ENCODE measurements at regions not wholly inside any gene's neighbourhood (a gene's known extent, or its start where the extent isn't known, plus 50 kb on each side); places are given as distances from the start of the nearest gene placed in this dataset.

GRCh38 chr3:141430316-141430715, 56.5 kb upstream of the RASA2 start:
- peaks cover 59% of the 10 kb centered on the region for H3K4me1 ChIP-seq
- H3K4me3 ChIP-seq (ENCODE audit: low read depth, low read length), result no peak overlapping the region
- H2AFZ ChIP-seq, result no peak overlapping the region
- H3K4me2 ChIP-seq (ENCODE audit: low read length), result no peak overlapping the region
- no peaks in the 10 kb centered on the region for H3K27me3 ChIP-seq (ENCODE audit: control insufficient read depth, insufficient read depth, low read length)
- H3K79me2 ChIP-seq, result peaks cover 40% of the 10 kb centered on the region
- no peak overlapping the region for H3K9ac ChIP-seq
- peak overlapping the region; percentile 93 for H3K27ac ChIP-seq
- no peaks in the 10 kb centered on the region for H3K9me3 ChIP-seq (ENCODE audit: control insufficient read depth, low read length)
- H3K36me3 ChIP-seq (ENCODE audit: control insufficient read depth, insufficient read depth, low read length), result no peaks in the 10 kb centered on the region
- no peak for TF ChIP-seq CTCF (IDR thresholded peaks at IDR 0.05)

- Histone ChIP-seq H3K4me1 (peaks cover 51% of the 10 kb centered on the region), H2AFZ (peak overlapping the region; percentile 42)
Observed at GRCh38 chr3:141431411-141432378, 55.1 kb upstream of the RASA2 start.

GRCh38 chr3:141432904-141433303, 53.9 kb upstream of the RASA2 start:
- Histone ChIP-seq H3K4me3 (ENCODE audit: low read depth, low read length) (no peak overlapping the region), H2AFZ (no peak overlapping the region), H3K36me3 (ENCODE audit: control insufficient read depth, insufficient read depth, low read length) (no peaks in the 10 kb centered on the region), H3K4me2 (ENCODE audit: low read length) (peak overlapping the region; percentile 9), H3K27ac (peak overlapping the region; percentile 93), H3K4me1 (peaks cover 45% of the 10 kb centered on the region), H3K9me3 (ENCODE audit: control insufficient read depth, low read length) (no peaks in the 10 kb centered on the region), H3K27me3 (ENCODE audit: control insufficient read depth, insufficient read depth, low read length) (no peaks in the 10 kb centered on the region), H3K9ac (no peak overlapping the region), H3K79me2 (peaks cover 38% of the 10 kb centered on the region)
- no peak for TF ChIP-seq CTCF (IDR thresholded peaks at IDR 0.05)

More at GRCh38 chr3:141431411-141432378, 55.1 kb upstream of the RASA2 start:
- Histone ChIP-seq H3K79me2 (peaks cover 47% of the 10 kb centered on the region), H3K27me3 (ENCODE audit: control insufficient read depth, insufficient read depth, low read length) (no peaks in the 10 kb centered on the region), H3K9me3 (ENCODE audit: control insufficient read depth, low read length) (no peaks in the 10 kb centered on the region), H3K36me3 (ENCODE audit: control insufficient read depth, insufficient read depth, low read length) (no peaks in the 10 kb centered on the region), H3K27ac (peak overlapping the region; percentile 93), H3K9ac (no peak overlapping the region), H3K4me2 (ENCODE audit: low read length) (peak overlapping the region; percentile 62), H3K4me3 (ENCODE audit: low read depth, low read length) (peak overlapping the region; percentile 35)
- no peak for TF ChIP-seq CTCF (IDR thresholded peaks at IDR 0.05)

- Histone ChIP-seq H3K79me2 (peaks cover 26% of the 10 kb centered on the region), H3K9ac (no peak overlapping the region), H3K4me1 (peaks cover 45% of the 10 kb centered on the region), H3K9me3 (ENCODE audit: control insufficient read depth, low read length) (no peaks in the 10 kb centered on the region), H3K4me3 (ENCODE audit: low read depth, low read length) (no peak overlapping the region), H2AFZ (no peak overlapping the region), H3K4me2 (ENCODE audit: low read length) (no peak overlapping the region), H3K27ac (peak overlapping the region; percentile 43), H3K27me3 (ENCODE audit: control insufficient read depth, insufficient read depth, low read length) (no peaks in the 10 kb centered on the region), H3K36me3 (ENCODE audit: control insufficient read depth, insufficient read depth, low read length) (no peaks in the 10 kb centered on the region)
- no peak for TF ChIP-seq CTCF (IDR thresholded peaks at IDR 0.05)
Observed at GRCh38 chr3:141434255-141434654, 52.6 kb upstream of the RASA2 start.

Data from parathyroid adenoma (tissue), 2 donors.